ENCODE measurements at regions not wholly inside any gene's neighbourhood (a gene's known extent, or its start where the extent isn't known, plus 50 kb on each side); places are given as distances from the start of the nearest gene placed in this dataset.
A peak's percentile ranks its signal among the peaks of the same experiment; 100 is the strongest.

GRCh38 chr1:110780600-110781484 lies 92.1 kb upstream of the CD53 start:
- Histone ChIP-seq H3K79me2 (replicated peaks; ENCODE audit: insufficient read depth, low read length) (no peaks in the 10 kb centered on the region), H3F3A (ENCODE audit: insufficient read depth, low read length, poor library complexity, severe bottlenecking) (no peaks in the 10 kb centered on the region), H3K4me2 (ENCODE audit: low read length) (no peak overlapping the region), H4K20me1 (ENCODE audit: insufficient read depth) (no peaks in the 10 kb centered on the region), H2AFZ (ENCODE audit: low read depth, low read length) (no peak overlapping the region), H3K9me3 (ENCODE audit: low read length) (no peaks in the 10 kb centered on the region), H3K9ac (ENCODE audit: low read length) (no peak overlapping the region), H3K27me3 (ENCODE audit: insufficient read depth, low read depth, low read length) (peaks cover 4% of the 10 kb centered on the region), H3K4me3 (ENCODE audit: low read length) (peak overlapping the region; percentile 18), H3K9me2 (ENCODE audit: insufficient read depth, low read length) (no peaks in the 10 kb centered on the region), H3K27ac (ENCODE audit: low read length) (no peak overlapping the region), H3K36me3 (ENCODE audit: insufficient read depth, low read length) (no peaks in the 10 kb centered on the region)
- no peak for TF ChIP-seq MXI1 (conservative IDR thresholded peaks at IDR 0.05; ENCODE audit: poor library complexity, severe bottlenecking)
- TF ChIP-seq POLR2AphosphoS5 (IDR thresholded peaks at IDR 0.05), result no peak
- no peak for TF ChIP-seq REST (IDR thresholded peaks at IDR 0.05; ENCODE audit: borderline replicate concordance)
- peak; percentile 93 for TF ChIP-seq CTCF (IDR thresholded peaks at IDR 0.05; ENCODE audit: poor library complexity, severe bottlenecking)
- no peak for TF ChIP-seq TAF1 (IDR thresholded peaks at IDR 0.05; ENCODE audit: low read depth)
- no peak for TF ChIP-seq EZH2 (IDR thresholded peaks at IDR 0.05; ENCODE audit: borderline replicate concordance, insufficient read depth, low read length, poor library complexity, severe bottlenecking)
- TF ChIP-seq SMC3 (conservative IDR thresholded peaks at IDR 0.05; ENCODE audit: poor library complexity), result peak; percentile 93
- TF ChIP-seq EP300 (conservative IDR thresholded peaks at IDR 0.05; ENCODE audit: poor library complexity, severe bottlenecking), result peak; percentile 17
- peak; percentile 93 for TF ChIP-seq RAD21 (conservative IDR thresholded peaks at IDR 0.05)

- Histone ChIP-seq H3K36me3 (ENCODE audit: insufficient read depth, low read length) (no peaks in the 10 kb centered on the region), H3K4me2 (ENCODE audit: low read length) (no peak overlapping the region), H3K27me3 (ENCODE audit: insufficient read depth, low read depth, low read length) (peaks cover 4% of the 10 kb centered on the region), H3K9me2 (ENCODE audit: insufficient read depth, low read length) (no peaks in the 10 kb centered on the region), H3K27ac (ENCODE audit: low read length) (no peak overlapping the region), H3K9me3 (ENCODE audit: low read length) (no peaks in the 10 kb centered on the region), H2AFZ (ENCODE audit: low read depth, low read length) (no peak overlapping the region), H3K79me2 (replicated peaks; ENCODE audit: insufficient read depth, low read length) (no peaks in the 10 kb centered on the region), H3F3A (ENCODE audit: insufficient read depth, low read length, poor library complexity, severe bottlenecking) (no peaks in the 10 kb centered on the region), H3K4me3 (ENCODE audit: low read length) (no peak overlapping the region), H3K9ac (ENCODE audit: low read length) (no peak overlapping the region), H4K20me1 (ENCODE audit: insufficient read depth) (no peaks in the 10 kb centered on the region)
- TF ChIP-seq CTCF (IDR thresholded peaks at IDR 0.05; ENCODE audit: poor library complexity, severe bottlenecking) (no peak), TAF1 (IDR thresholded peaks at IDR 0.05; ENCODE audit: low read depth) (no peak), EP300 (conservative IDR thresholded peaks at IDR 0.05; ENCODE audit: poor library complexity, severe bottlenecking) (no peak), EZH2 (IDR thresholded peaks at IDR 0.05; ENCODE audit: borderline replicate concordance, insufficient read depth, low read length, poor library complexity, severe bottlenecking) (no peak), SMC3 (conservative IDR thresholded peaks at IDR 0.05; ENCODE audit: poor library complexity) (no peak), POLR2AphosphoS5 (IDR thresholded peaks at IDR 0.05) (no peak), RAD21 (conservative IDR thresholded peaks at IDR 0.05) (no peak), REST (IDR thresholded peaks at IDR 0.05; ENCODE audit: borderline replicate concordance) (no peak), MXI1 (conservative IDR thresholded peaks at IDR 0.05; ENCODE audit: poor library complexity, severe bottlenecking) (no peak)
Measured at GRCh38 chr1:110779636-110780035, 93.3 kb upstream of the CD53 start.
